Spleen (tissue), 7 donors: ENCODE measurements at regions not wholly inside any gene's neighbourhood (a gene's known extent, or its start where the extent isn't known, plus 50 kb on each side); places are given as distances from the start of the nearest gene placed in this dataset.

ENCODE experiments used
- POLR2A ChIP-seq, 3 donors: fragments of 450-650 bp; IDR thresholded peaks; one replicate each; pipeline ENCODE4 v1.5.1; 2017; ENCODE audit warnings: antibody characterized with exemption in 3 of 3, mild to moderate bottlenecking in 1 of 3
- POLR2AphosphoS5 ChIP-seq, 3 donors: sonication (generic); formaldehyde crosslinking; IDR thresholded peaks; one replicate each; pipeline ENCODE4 v1.5.1; 2017; ENCODE audit warnings: antibody characterized with exemption in 3 of 3
- TF ChIP-seq, protein P1 (sequence below), 11 experiments: fragments of 200-600 bp in 7 of 11; fragments of 450-650 bp in 4 of 11; sonication (generic) in 4 of 11; IDR thresholded peaks in 8 of 11; conservative IDR thresholded peaks in 3 of 11; 1 replicate in 7 of 11; 2 replicates in 4 of 11; pipeline versions ENCODE4 v1.4.0 to v1.8.0; 2016 to 2021; ENCODE audit warnings: antibody characterized with exemption in 11 of 11, inconsistent platforms in 4 of 11, mild to moderate bottlenecking in 1 of 11
- donor health status: DM: no; HTN: no; CAD: no; lungs with moderate emphysema.
- donor health status: DM: no; HTN: no; CAD: no.
- donor health status: DM: no; HTN: no; CAD: no.

DNA sequence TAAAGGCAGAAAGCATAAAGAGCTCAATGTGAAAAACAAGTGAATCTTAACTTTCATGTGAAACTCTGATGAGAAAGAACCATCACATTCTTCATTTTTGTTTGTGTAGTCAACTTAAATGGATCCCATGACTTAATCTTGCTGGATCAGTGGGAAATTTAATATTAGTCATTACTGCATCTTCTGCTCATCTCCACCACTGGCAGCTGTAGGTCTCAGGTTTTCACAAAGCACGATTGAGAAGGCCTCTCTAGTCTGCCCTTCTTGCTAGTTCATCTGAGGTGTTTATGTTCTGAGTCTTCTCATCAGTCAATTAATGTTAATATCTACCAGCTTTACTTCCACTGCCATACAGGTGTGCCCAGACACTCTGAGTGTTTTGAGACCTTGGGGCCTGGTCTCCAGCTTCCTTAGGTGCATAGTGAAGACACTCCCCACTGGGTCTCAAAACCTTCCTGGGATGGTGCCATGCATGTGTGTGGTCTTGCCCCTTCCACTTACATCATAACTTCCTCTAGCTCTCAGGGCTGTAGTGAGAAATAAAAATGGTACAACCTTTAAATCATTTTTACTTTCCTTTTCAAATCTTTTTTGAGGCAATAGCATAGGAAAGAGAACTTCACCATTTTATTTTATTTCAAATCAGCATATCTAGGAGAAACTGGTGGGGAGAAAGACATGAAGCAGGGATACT is 421.6 kb upstream of the CBLB start:
- TF ChIP-seq, protein P1, sequence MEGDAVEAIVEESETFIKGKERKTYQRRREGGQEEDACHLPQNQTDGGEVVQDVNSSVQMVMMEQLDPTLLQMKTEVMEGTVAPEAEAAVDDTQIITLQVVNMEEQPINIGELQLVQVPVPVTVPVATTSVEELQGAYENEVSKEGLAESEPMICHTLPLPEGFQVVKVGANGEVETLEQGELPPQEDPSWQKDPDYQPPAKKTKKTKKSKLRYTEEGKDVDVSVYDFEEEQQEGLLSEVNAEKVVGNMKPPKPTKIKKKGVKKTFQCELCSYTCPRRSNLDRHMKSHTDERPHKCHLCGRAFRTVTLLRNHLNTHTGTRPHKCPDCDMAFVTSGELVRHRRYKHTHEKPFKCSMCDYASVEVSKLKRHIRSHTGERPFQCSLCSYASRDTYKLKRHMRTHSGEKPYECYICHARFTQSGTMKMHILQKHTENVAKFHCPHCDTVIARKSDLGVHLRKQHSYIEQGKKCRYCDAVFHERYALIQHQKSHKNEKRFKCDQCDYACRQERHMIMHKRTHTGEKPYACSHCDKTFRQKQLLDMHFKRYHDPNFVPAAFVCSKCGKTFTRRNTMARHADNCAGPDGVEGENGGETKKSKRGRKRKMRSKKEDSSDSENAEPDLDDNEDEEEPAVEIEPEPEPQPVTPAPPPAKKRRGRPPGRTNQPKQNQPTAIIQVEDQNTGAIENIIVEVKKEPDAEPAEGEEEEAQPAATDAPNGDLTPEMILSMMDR (IDR thresholded peaks at IDR 0.05 in 8 of 11, conservative IDR thresholded peaks at IDR 0.05 in 3 of 11): no peak
- TF ChIP-seq POLR2A (IDR thresholded peaks at IDR 0.05): no peak
- TF ChIP-seq POLR2AphosphoS5 (IDR thresholded peaks at IDR 0.05): no peak
